ENCODE measurements at regions not wholly inside any gene's neighbourhood (a gene's known extent, or its start where the extent isn't known, plus 50 kb on each side); places are given as distances from the start of the nearest gene placed in this dataset.
A peak's percentile ranks its signal among the peaks of the same experiment; 100 is the strongest.

DNA sequence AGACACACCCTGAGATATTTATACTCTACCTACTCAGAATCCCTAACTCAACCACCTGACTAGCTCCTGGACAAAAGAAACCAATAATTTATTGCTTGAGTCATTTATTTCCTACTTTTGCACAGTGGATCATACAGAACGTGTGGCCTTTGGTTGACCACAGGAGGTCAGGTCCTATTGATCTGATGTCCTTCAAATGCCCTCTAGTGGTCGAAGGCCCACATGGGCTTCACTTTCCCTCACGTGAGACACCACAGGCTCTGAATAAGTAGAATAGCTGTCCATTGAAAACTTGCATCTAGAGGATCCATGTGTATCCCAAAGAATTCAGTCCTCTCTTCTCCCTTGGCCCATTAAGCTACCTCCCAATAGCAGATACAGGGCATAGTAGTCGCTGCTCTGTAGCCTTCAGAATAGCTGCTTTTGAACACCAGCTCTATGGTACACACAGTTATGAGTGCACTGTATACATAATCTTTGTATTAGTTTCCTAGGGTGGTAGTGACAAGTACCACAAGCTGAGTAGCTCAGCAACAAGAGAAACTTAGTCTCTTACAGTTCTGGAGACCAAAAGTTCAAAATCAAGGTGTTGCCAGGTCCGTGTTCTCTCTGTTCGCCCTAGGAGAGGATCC, 177.6 kb upstream of the SMARCA2 start:
- peak; percentile 60 for TF ChIP-seq CTCF (IDR thresholded peaks at IDR 0.05; ENCODE audit: borderline replicate concordance, control extremely low read depth, extremely low read depth, insufficient read depth, missing control alignments)
- in situ Hi-C loops (cut with MboI; ENCODE audit: low sequenced_read_pairs, unreplicated experiment) = no loop called here
- peak; percentile 51 for DNase-seq (ENCODE audit: low spot score)

DNA sequence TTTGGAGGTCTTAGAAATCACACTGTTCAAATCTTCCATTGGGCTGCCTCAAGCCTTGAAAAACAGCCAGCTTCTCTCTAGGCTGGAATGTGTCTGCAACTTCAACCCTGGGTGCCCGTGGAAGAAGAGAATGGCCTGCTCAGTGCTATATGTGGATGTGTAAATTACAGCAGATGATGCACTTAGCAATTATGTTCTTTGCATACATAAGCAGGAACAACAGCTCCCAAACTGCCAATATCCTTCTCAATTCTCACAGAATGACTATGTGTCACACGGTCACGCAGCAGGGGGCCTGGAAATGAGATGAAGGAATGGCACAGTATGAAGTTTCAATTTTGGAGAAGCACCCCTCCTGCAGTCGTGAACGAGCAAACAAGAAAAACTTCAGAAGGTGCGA, 175.2 kb upstream of the SMARCA2 start:
- TF ChIP-seq CTCF (IDR thresholded peaks at IDR 0.05; ENCODE audit: borderline replicate concordance, control extremely low read depth, extremely low read depth, insufficient read depth, missing control alignments) = no peak
- DNase-seq (ENCODE audit: low spot score) = no peak
- in situ Hi-C loops (cut with MboI; ENCODE audit: low sequenced_read_pairs, unreplicated experiment) = no loop called here

DNA sequence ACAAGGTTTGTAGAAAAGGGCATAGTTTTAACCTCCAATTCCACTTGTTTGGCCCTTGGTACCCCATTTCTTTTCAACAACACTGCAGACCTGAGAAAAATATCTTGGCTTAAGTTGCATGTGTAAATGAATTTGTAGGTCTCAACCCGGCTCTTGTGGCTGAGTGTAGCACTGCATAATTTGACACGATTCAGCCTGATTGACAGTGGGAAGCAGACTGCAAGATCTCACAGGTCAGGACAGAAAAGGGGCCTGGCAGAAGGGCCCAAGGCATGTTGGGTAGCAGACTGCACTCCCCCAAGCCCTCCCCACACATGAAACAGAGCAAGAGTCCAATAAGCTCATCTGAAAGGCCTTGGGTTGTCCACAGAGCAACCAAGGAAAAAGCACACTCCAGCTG, 169.7 kb upstream of the SMARCA2 start:
- TF ChIP-seq CTCF (IDR thresholded peaks at IDR 0.05; ENCODE audit: borderline replicate concordance, control extremely low read depth, extremely low read depth, insufficient read depth, missing control alignments) = no peak
- in situ Hi-C loops (cut with MboI; ENCODE audit: low sequenced_read_pairs, unreplicated experiment) = no loop called here

GRCh38 chr9:1855726-1856125, 159.4 kb upstream of the SMARCA2 start:
- in situ Hi-C loops (cut with MboI; ENCODE audit: low sequenced_read_pairs, unreplicated experiment) = loop anchor here (25.0 kb wide), 1 partner anchor 393 kb away; no protein-coding TSS in a partner anchor
- DNase-seq (ENCODE audit: low spot score) = no peak
- no peak for TF ChIP-seq CTCF (IDR thresholded peaks at IDR 0.05; ENCODE audit: borderline replicate concordance, control extremely low read depth, extremely low read depth, insufficient read depth, missing control alignments)

More for the DNA sequence above, 169.7 kb upstream of the SMARCA2 start:
- no peak for DNase-seq (ENCODE audit: low spot score)

DNA sequence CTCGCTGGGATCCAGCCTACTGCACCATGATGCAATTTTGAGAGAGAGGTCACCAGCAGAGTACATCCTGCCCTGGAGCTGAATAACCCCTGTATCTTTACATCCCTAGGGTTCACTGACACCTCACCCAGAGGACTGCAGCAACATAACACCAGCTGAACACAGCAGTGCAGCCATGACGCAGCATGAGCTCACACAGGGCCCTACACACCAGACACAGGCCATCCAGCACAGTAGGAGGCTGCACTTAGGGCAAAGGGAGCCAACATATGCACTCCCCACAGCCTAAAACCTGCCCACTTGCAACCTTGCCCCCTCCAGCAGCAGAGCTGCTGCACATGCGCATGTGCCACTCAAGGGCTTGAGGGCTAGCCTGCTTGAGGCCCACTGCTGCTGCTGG, 157.3 kb upstream of the SMARCA2 start:
- TF ChIP-seq CTCF (IDR thresholded peaks at IDR 0.05; ENCODE audit: borderline replicate concordance, control extremely low read depth, extremely low read depth, insufficient read depth, missing control alignments) = no peak
- no peak for DNase-seq (ENCODE audit: low spot score)
- in situ Hi-C loops (cut with MboI; ENCODE audit: low sequenced_read_pairs, unreplicated experiment) = loop anchor here (25.0 kb wide), 1 partner anchor 396 kb away; no protein-coding TSS in a partner anchor

DNA sequence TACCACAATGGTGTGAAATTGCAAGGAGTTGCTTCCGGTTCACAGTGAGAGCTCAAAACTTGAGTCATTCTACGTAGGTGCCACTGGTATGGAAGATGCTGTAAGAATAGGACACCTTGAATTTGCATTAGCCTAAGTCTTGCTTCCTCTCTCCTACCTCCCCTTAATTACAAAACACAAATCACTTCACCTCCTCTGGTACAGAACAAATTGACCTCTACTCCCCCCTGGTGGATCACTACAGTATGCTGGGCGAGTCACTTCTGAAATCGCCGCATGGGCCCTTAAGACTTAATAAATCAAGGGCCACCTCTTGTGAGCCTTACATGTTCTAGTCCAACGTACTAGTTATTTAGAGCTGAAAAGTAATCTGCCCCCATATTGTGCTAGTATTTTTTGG, 145.3 kb upstream of the SMARCA2 start:
- in situ Hi-C loops (cut with MboI; ENCODE audit: low sequenced_read_pairs, unreplicated experiment) = loop anchor here (10.0 to 25.0 kb wide), 3 partner anchors 65 to 408 kb away; no protein-coding TSS in a partner anchor
- peak; percentile 49 for TF ChIP-seq CTCF (IDR thresholded peaks at IDR 0.05; ENCODE audit: borderline replicate concordance, control extremely low read depth, extremely low read depth, insufficient read depth, missing control alignments)
- DNase-seq (ENCODE audit: low spot score) = peak; percentile 22

Measured in GM13976 (cell line).